Activated effector memory CD4-positive, alpha-beta T cell treated with Interleukin-2 at 50 U/mL for 16 hours (primary cell): ENCODE measurements at regions not wholly inside any gene's neighbourhood (a gene's known extent, or its start where the extent isn't known, plus 50 kb on each side); places are given as distances from the start of the nearest gene placed in this dataset.
"Not testable (repeated sequence)": the region's sequence is repeated elsewhere in the genome, so short reads cannot be mapped to it uniquely, and the experiment has no call there.

Experiments used
- DNase-seq: peaks from one replicate; pipeline ENCODE4 v3.0.0-alpha.2; 2020

DNA sequence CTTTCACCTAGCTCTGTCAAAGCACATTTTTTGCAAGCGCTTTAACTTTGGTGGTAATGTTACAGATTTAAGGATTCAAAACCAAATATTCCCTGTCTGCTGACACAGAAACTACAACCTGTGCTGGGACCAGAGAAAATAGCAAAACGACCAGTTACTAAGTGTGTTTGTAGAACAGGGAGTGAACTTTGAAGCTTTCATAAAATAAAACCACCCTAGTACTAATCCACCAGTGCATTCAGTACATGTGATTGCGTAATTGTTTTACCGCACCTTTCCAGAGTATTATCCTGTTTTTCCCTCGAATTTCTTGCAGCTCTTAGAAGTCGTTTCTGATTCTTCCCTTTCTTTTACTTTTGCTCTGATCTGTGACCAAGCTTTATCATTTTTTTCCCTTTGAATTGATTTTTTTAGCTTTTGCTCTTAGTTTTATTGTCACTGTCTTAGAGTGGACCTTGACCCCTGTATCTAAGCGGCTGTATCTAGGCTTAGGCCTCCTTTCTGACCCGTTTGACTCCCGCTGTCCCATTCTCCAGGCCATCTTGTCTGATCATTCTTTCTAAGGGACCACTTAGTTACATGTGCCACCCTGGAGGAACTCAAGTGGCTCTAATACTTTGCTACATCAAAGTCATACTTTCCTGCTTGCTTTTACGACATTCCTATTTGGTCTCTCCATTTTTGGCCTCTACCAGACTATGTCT, 429.4 kb downstream of the PCNX1 start:
- DNase-seq = no peak

DNA sequence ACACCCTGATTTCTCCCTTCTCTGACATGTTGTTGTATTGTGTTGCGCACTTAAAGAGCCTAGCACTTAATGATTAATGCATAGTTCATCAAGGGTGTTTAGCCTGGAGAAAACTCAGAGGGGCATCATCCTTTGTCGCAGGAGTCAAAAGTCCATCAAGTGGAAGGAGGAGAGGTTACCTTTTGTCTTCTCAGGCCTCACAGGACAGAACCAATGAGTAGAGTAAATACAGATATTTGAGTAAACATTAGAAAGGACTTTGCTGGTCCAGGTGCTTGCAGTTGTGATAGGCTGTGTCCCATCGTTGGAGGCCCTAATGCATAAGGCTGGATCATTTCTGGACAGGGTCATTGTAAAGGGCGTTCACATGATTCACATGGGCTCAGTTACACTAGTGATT, 430.9 kb downstream of the PCNX1 start:
- no peak for DNase-seq

GRCh38 chr14:71339650-71340415, 432.6 kb downstream of the PCNX1 start:
- DNase-seq = no peak

GRCh38 chr14:71341156-71341555, 433.9 kb downstream of the PCNX1 start:
- DNase-seq = no peak

- DNase-seq = no peak
Observed at GRCh38 chr14:71343724-71344123, 436.5 kb downstream of the PCNX1 start.

DNA sequence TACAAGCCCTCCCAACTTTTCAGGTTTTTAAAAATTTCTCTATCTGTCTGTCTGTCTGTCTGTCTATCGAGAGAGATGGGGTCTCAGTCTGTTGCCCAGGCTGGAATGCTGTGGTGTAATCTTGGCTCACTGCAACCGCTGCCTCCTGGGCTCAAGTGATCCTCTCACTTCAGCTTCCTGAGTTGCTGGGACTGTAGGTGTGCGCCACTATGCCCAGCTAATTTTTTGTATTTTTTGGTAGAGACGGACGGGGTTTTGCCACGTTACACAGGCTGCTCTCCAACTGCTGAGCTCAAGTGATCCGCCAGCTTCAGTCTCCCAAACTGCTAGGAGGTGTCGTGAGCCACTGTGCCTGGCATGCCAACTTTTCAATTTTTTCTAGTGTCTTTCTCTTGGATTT, 437.2 kb downstream of the PCNX1 start:
- no peak for DNase-seq

GRCh38 chr14:71346685-71347084, 439.4 kb downstream of the PCNX1 start:
- DNase-seq = no peak

- DNase-seq = no peak
Observed at GRCh38 chr14:71348394-71348793, 441.1 kb downstream of the PCNX1 start.

DNA sequence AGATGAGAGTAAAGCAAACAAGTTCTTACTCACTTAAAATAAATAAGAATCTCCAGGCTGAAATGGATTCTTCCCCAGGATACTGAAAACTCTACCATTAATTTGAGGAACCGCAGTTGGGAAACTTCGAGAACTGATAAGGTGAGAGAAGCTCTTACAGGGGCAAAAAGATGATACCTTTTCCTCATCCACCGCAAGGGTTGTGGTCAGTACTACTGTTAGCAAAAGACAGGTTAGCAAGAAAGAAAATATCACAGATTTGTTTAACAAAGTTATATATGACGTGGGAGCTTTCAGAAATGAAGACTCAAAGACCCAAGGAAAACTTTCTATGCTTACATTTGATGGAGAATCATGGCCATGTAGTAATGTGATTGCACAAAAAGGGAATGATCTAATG, 441.6 kb downstream of the PCNX1 start:
- no peak for DNase-seq

DNA sequence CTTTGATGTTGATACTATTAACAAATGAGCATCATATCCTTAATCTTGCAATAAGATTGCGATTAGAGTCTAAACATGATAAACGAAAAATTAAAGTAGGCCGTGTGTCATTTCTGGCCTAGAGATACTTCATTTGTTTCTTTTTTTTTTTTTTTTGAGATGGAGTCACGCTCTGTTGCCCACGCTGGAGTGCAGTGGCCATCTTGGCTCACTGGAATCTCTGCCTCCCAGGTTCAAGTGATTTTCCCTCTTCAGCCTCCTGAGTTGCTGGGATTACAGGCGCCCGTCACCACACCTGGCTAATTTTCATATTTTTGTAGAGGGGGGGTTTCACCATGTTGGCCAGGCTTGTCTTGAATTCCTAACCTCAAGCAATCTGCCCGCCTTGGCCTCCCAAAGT, 446.9 kb downstream of the PCNX1 start:
- no peak for DNase-seq

DNA sequence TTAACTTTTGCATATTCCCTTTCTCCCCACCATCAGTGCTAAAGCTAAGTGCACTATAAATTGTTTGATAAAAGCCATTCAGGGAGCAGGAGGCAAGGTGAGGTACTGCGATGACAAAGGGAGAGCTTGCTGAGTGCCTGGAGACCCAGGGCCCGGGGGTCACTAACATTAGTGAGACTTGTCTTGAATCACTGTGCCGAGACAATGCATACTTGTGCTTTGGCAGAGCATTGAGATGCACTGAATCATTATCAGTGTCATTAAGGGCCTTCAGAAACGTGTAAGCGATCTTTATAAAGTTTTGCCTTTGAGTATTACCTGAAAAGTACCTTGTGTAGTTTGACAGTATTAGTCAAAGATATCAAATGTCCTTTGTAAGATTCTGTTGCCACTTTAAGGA, 447.5 kb downstream of the PCNX1 start:
- DNase-seq = no peak

DNA sequence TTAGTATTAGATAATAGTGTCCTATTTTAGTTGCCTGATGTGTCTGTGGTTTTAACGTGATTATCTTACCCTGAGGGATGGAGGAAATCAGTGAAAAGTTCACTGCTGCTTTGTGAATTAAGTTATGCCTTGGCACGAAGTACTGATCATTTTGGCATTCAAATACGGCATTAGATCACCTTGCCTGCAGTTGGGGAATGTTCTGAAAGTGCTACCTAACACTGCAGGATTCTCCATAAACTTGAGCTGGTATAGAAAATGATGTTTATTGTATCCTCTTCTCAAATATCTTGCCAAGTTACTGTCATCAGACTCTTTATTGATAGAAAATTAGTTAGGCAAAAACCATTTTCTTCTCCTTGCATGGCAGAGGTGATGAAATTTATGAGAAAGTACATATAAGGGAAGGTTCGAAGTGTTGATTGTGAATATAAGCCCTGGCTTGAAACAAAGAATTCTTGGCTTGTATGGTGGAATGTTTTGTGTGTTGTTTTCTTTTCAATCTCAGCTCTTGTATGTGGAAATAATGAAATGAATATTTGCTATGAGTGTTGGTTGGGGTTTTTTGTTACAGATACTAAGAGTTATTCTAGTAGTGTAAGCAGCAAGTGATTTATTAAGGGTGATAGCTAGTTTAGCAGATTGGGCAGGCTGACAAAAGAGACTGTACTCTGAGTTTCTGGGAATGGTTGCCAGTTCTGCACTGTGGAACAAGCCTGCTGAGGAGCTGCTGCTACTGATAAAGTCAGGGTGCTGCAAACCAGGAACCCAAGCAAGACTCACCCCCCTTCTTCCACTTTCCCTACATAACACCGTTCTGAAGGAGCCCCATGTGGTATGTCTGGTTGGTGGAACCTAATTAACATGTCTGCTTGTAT, 448.3 kb downstream of the PCNX1 start:
- no peak for DNase-seq

DNA sequence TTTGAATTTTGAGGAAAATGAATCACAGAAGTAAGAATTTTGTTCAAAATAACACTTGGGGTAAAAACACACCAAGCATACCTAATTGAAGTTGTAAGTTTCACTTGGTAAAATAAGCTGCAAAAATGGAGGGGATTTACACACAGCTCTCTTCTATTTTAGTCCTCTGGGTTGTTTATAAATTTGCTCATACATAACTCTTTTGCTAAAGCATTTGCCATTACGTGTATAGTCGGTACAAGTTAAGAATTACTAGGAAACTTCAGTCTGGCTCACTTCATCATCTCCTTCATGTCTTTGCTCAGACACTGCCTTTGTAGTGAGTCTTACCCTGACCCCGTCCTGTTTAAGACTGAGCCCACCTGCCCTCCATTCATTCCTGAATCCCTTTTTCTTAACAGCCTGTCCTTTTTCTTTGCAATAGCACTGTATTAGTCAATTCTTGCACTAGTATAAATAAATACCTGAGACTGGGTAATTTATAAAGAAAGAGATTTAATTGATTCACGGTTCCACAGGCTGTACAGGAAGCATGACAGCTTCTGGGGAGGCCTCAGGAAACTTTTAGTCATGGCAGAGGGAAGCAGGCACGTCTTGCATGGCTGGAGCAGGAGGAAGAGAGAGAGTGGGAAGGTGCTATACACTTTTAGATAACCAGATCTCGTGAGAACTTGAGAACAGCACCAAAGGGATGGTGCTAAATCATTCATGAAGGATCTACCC, 451.1 kb downstream of the PCNX1 start:
- no peak for DNase-seq

- DNase-seq = not testable (repeated sequence)
Observed at GRCh38 chr14:71358932-71359421, 451.7 kb downstream of the PCNX1 start.

- no peak for DNase-seq
Observed at GRCh38 chr14:71359823-71360222, 452.6 kb downstream of the PCNX1 start.

DNA sequence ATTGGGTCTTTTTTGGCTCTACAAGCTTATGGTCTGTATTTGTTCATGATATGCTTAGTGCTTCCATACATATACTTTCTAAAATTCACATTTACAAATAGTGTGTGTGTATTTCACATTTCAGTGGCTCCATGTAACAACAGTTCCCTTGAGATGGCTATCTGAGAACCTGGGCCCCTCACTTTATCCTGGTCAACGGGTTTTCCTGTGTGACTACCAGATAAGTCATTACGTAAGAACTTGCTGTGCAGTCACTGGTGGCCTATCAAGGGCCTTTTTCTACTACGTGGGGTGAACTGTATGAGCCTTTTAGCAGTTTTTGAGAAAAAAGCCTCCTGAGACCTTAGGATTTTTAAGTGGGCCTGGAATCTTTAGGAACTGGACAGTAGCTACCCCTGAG, 454.1 kb downstream of the PCNX1 start:
- no peak for DNase-seq

DNA sequence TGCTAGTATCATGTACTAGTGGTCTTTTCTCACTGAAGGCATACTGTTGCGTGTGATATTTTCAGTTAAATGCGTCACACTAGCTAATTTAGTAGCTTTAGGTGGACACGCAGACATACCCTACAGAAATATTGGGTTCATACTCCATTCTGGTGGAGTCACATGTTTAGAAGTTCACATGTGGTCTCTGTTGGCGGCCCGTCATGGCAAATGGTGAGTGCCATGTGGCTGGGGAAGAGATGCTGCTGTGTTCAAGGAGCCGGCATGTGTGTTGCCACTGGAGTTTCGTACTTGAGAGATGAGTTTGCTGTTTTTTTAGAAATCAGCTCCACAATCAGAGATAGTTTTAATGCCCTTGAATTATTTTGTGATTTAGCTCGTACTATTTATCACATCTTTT, 454.6 kb downstream of the PCNX1 start:
- no peak for DNase-seq

GRCh38 chr14:71362282-71362681, 455.0 kb downstream of the PCNX1 start:
- DNase-seq = no peak

GRCh38 chr14:71362920-71363584, 455.8 kb downstream of the PCNX1 start:
- DNase-seq = no peak

GRCh38 chr14:71363946-71364925, 457.0 kb downstream of the PCNX1 start:
- DNase-seq = no peak

GRCh38 chr14:71365361-71365760, 458.1 kb downstream of the PCNX1 start:
- no peak for DNase-seq
